Neutrophil (primary cell): ENCODE measurements at regions not wholly inside any gene's neighbourhood (a gene's known extent, or its start where the extent isn't known, plus 50 kb on each side); places are given as distances from the start of the nearest gene placed in this dataset.

Source experiments
- H3K27ac ChIP-seq: fragments of 200-600 bp; sonication (generic); 2 replicates; pipeline ENCODE4 v1.5.1; 2016; ENCODE audit warnings: mild to moderate bottlenecking, moderate library complexity
- H3K27me3 ChIP-seq: fragments of 200-600 bp; sonication (generic); 2 replicates; pipeline ENCODE4 v1.6.0; 2016; ENCODE audit warnings: mild to moderate bottlenecking
- H3K36me3 ChIP-seq: fragments of 200-600 bp; sonication (generic); 2 replicates; pipeline ENCODE4 v1.5.1; 2017
- H3K4me1 ChIP-seq, 2 experiments: fragments of 200-600 bp in 1 of 2; sonication (generic) in 1 of 2; 1 replicate in 1 of 2; 2 replicates in 1 of 2; pipeline versions ENCODE4 v1.5.1 to v1.6.1; 2013 to 2016; ENCODE audit warnings: low read depth in 1 of 2, low read length in 1 of 2, mild to moderate bottlenecking in 1 of 2, moderate library complexity in 1 of 2; ENCODE audit not compliant: control insufficient read depth in 1 of 2, insufficient read depth in 1 of 2
- H3K4me3 ChIP-seq, 2 experiments: fragments of 200-600 bp in 1 of 2; sonication (generic) in 1 of 2; 1 replicate in 1 of 2; 2 replicates in 1 of 2; pipeline ENCODE4 v1.5.1; 2013 to 2016; ENCODE audit warnings: low read depth in 1 of 2, low read length in 1 of 2, mild to moderate bottlenecking in 1 of 2, moderate library complexity in 1 of 2
- H3K9me3 ChIP-seq: fragments of 200-600 bp; sonication (generic); 2 replicates; pipeline ENCODE4 v1.5.1; 2016
- CTCF ChIP-seq: fragments of 200-600 bp; sonication (generic); IDR thresholded peaks from 2 replicates; pipeline ENCODE4 v1.5.1; 2016; ENCODE audit warnings: antibody characterized with exemption

- H3K27ac ChIP-seq: no peak overlapping the region
- no peaks in the 10 kb centered on the region for H3K9me3 ChIP-seq
- no peaks in the 10 kb centered on the region for H3K27me3 ChIP-seq
- H3K4me3 ChIP-seq: no peak overlapping the region
- H3K36me3 ChIP-seq: no peaks in the 10 kb centered on the region
- no peaks in the 10 kb centered on the region for H3K4me1 ChIP-seq
- TF ChIP-seq CTCF: no peak
Observed at GRCh38 chr6:103677290-103677689, 1182.4 kb downstream of the HACE1 start.

- no peaks in the 10 kb centered on the region for H3K36me3 ChIP-seq
- no peaks in the 10 kb centered on the region for H3K9me3 ChIP-seq
- no peaks in the 10 kb centered on the region for H3K27me3 ChIP-seq
- no peak overlapping the region for H3K4me3 ChIP-seq
- TF ChIP-seq CTCF: no peak
- H3K4me1 ChIP-seq: no peaks in the 10 kb centered on the region
- H3K27ac ChIP-seq: no peak overlapping the region
Observed at GRCh38 chr6:103675807-103676406, 1183.8 kb downstream of the HACE1 start.

GRCh38 chr6:103674790-103675189 is 1184.9 kb downstream of the HACE1 start:
- H3K9me3 ChIP-seq: no peaks in the 10 kb centered on the region
- H3K4me3 ChIP-seq: no peak overlapping the region
- no peak for TF ChIP-seq CTCF
- H3K4me1 ChIP-seq: no peaks in the 10 kb centered on the region
- no peak overlapping the region for H3K27ac ChIP-seq
- H3K36me3 ChIP-seq: no peaks in the 10 kb centered on the region
- H3K27me3 ChIP-seq: no peaks in the 10 kb centered on the region

GRCh38 chr6:103672169-103672568 is 1187.5 kb downstream of the HACE1 start:
- Histone ChIP-seq H3K27ac (no peak overlapping the region), H3K4me1 (no peaks in the 10 kb centered on the region), H3K36me3 (no peaks in the 10 kb centered on the region), H3K4me3 (no peak overlapping the region), H3K27me3 (no peaks in the 10 kb centered on the region), H3K9me3 (no peaks in the 10 kb centered on the region)
- TF ChIP-seq CTCF: no peak

- TF ChIP-seq CTCF: no peak
- Histone ChIP-seq H3K27me3 (no peaks in the 10 kb centered on the region), H3K4me1 (no peaks in the 10 kb centered on the region), H3K36me3 (no peaks in the 10 kb centered on the region), H3K9me3 (no peaks in the 10 kb centered on the region), H3K27ac (no peak overlapping the region), H3K4me3 (no peak overlapping the region)
Observed at GRCh38 chr6:103629613-103630012, 1230.1 kb downstream of the HACE1 start.

DNA sequence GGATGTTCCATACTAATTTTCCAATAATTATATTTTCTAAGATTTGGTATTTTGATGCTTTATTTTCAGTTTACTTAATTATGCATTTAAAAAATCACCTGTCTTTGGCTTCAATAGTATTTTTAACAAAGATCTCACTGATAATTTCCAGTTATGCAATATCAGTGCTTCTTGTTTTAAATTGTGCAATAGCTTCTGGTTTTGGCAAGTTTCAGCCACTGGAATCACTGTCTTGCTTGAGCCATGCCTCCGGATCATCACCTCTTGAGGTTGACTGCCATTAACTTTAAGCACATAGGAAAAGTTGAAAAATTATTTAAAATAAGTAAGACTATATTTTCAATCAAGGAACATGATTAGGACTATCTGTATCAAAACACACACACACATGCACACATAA is 1242.1 kb downstream of the HACE1 start:
- no peak for TF ChIP-seq CTCF
- no peaks in the 10 kb centered on the region for H3K9me3 ChIP-seq
- no peaks in the 10 kb centered on the region for H3K4me1 ChIP-seq
- no peak overlapping the region for H3K4me3 ChIP-seq
- no peaks in the 10 kb centered on the region for H3K27me3 ChIP-seq
- H3K27ac ChIP-seq: no peak overlapping the region
- H3K36me3 ChIP-seq: no peaks in the 10 kb centered on the region
